T-helper 2 cell (primary cell): ENCODE measurements at regions not wholly inside any gene's neighbourhood (a gene's known extent, or its start where the extent isn't known, plus 50 kb on each side); places are given as distances from the start of the nearest gene placed in this dataset.
"Not testable (repeated sequence)": the region's sequence is repeated elsewhere in the genome, so short reads cannot be mapped to it uniquely, and the experiment has no call there.

Experiments used
- DNase-seq, 5 experiments: peaks; one replicate each; pipeline versions ENCODE4 v3.0.0 to v3.0.0-alpha.2; 2012 to 2022

GRCh38 chr9:78879324-78880100 lies 582.6 kb downstream of the PSAT1 start:
- no peak for DNase-seq

GRCh38 chr9:78881295-78881694 lies 584.4 kb downstream of the PSAT1 start:
- no peak for DNase-seq

GRCh38 chr9:78882481-78882880 lies 585.6 kb downstream of the PSAT1 start:
- no peak for DNase-seq

- DNase-seq = no peak
Measured at GRCh38 chr9:78884611-78885150, 587.8 kb downstream of the PSAT1 start.

- DNase-seq = no peak
Measured at GRCh38 chr9:78892182-78892581, 595.3 kb downstream of the PSAT1 start.

- DNase-seq = peak in 1 of 5 experiments; percentile 4
Measured at GRCh38 chr9:78892769-78893168, 595.8 kb downstream of the PSAT1 start.

- no peak for DNase-seq
Measured at GRCh38 chr9:78893774-78894401, 597.0 kb downstream of the PSAT1 start.

GRCh38 chr9:78896479-78896878 lies 599.6 kb downstream of the PSAT1 start:
- no peak for DNase-seq

- DNase-seq = no peak
Measured at GRCh38 chr9:78898234-78898633, 601.3 kb downstream of the PSAT1 start.

GRCh38 chr9:78899006-78899405 lies 602.1 kb downstream of the PSAT1 start:
- DNase-seq = no peak

- DNase-seq = peak in 1 of 5 experiments; percentile 3
Measured at GRCh38 chr9:78900500-78900899, 603.6 kb downstream of the PSAT1 start.

- no peak for DNase-seq
Measured at GRCh38 chr9:78902051-78902450, 605.1 kb downstream of the PSAT1 start.

- DNase-seq = no peak
Measured at GRCh38 chr9:78903581-78903980, 606.7 kb downstream of the PSAT1 start.

- DNase-seq = no peak
Measured at GRCh38 chr9:78904686-78905085, 607.8 kb downstream of the PSAT1 start.

GRCh38 chr9:78905387-78905786 lies 608.5 kb downstream of the PSAT1 start:
- DNase-seq = no peak

- DNase-seq = no peak
Measured at GRCh38 chr9:78905986-78906755, 609.2 kb downstream of the PSAT1 start.

- DNase-seq = no peak
Measured at GRCh38 chr9:78909566-78909965, 612.6 kb downstream of the PSAT1 start.

GRCh38 chr9:78916884-78917283 lies 620.0 kb downstream of the PSAT1 start:
- DNase-seq = not testable (repeated sequence)

- no peak for DNase-seq
Measured at GRCh38 chr9:78918976-78919375, 622.1 kb downstream of the PSAT1 start.

- no peak for DNase-seq
Measured at GRCh38 chr9:78919701-78920100, 622.8 kb downstream of the PSAT1 start.

GRCh38 chr9:78921341-78921740 lies 624.4 kb downstream of the PSAT1 start:
- DNase-seq = no peak

GRCh38 chr9:78923966-78924659 lies 627.2 kb downstream of the PSAT1 start:
- no peak for DNase-seq
